ENCODE measurements at regions not wholly inside any gene's neighbourhood (a gene's known extent, or its start where the extent isn't known, plus 50 kb on each side); places are given as distances from the start of the nearest gene placed in this dataset.

DNA sequence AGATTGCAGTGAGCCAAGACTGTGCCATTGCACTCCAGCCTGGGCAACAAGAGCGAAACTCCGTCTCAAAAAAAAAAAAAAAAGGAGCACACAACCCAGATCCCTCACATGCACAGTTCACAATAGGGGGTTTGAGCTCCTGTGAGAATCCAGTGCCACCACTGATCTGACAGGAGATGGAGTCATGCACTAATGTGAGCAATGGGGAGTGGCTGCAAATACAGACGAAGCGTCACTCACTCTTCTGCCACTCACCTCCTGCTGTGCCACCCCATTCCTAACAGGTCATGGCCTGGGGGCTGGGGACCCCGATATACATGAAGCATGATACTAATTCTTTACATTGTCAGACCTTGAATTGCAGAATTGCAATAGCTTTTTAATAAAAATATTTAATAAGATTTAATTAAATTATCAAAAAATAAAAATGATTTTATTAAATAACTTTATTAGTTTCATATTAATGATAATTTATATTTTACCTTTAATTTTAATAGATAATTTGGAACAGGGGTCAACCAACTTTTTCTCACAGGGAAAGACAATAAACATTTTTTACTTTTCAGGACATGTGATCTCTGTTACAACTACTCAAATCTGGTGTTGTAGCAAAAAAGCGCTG is 171.4 kb downstream of the COPRS start:
- TF ChIP-seq L3MBTL2 (conservative IDR thresholded peaks at IDR 0.05) = no peak
- TF ChIP-seq, protein P1, sequence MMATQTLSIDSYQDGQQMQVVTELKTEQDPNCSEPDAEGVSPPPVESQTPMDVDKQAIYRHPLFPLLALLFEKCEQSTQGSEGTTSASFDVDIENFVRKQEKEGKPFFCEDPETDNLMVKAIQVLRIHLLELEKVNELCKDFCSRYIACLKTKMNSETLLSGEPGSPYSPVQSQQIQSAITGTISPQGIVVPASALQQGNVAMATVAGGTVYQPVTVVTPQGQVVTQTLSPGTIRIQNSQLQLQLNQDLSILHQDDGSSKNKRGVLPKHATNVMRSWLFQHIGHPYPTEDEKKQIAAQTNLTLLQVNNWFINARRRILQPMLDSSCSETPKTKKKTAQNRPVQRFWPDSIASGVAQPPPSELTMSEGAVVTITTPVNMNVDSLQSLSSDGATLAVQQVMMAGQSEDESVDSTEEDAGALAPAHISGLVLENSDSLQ (IDR thresholded peaks at IDR 0.05) = peak; percentile 61
- no peak for TF ChIP-seq ARNT (IDR thresholded peaks at IDR 0.05)
- TF ChIP-seq LEF1 (IDR thresholded peaks at IDR 0.05; ENCODE audit: borderline replicate concordance) = no peak
- no peak for TF ChIP-seq SUZ12 (IDR thresholded peaks at IDR 0.05)
- TF ChIP-seq SP1 (IDR thresholded peaks at IDR 0.05) = no peak
- TF ChIP-seq FOXM1 (IDR thresholded peaks at IDR 0.05; ENCODE audit: borderline replicate concordance) = no peak
- TF ChIP-seq FOXK2 (IDR thresholded peaks at IDR 0.05) = no peak
- no peak for TF ChIP-seq CTBP1 (IDR thresholded peaks at IDR 0.05; ENCODE audit: borderline replicate concordance)
- no peak for TF ChIP-seq HDGF (IDR thresholded peaks at IDR 0.05; ENCODE audit: borderline replicate concordance)

Measured in HEK293T (cell line).